ENCODE measurements at regions not wholly inside any gene's neighbourhood (a gene's known extent, or its start where the extent isn't known, plus 50 kb on each side); places are given as distances from the start of the nearest gene placed in this dataset.

GRCh38 chr14:58815161-58815701 is 177.5 kb downstream of the DACT1 start:
- no peak for TF ChIP-seq CTCF (IDR thresholded peaks at IDR 0.05)

GRCh38 chr14:58815794-58816193 is 178.0 kb downstream of the DACT1 start:
- H3K27me3 Mint-ChIP-seq (ENCODE audit: low read depth in 3 of 3): no peaks in the 10 kb centered on the region
- H3K27me3 ChIP-seq (ENCODE audit: control insufficient read depth in 2 of 2, insufficient read depth in 2 of 2, low read length in 2 of 2): no peaks in the 10 kb centered on the region
- H3K9ac ChIP-seq (ENCODE audit: insufficient read depth, low read length, poor library complexity, severe bottlenecking): no peak overlapping the region
- intact Hi-C loops (cut with micrococcal nuclease): no loop called here
- H3K36me3 Mint-ChIP-seq: no peaks in the 10 kb centered on the region
- no peak for TF ChIP-seq CTCF (IDR thresholded peaks at IDR 0.05)
- WGBS (ENCODE audit: insufficient coverage): no CpG with 5 or more reads among the region's 5 CpGs
- H2AFZ ChIP-seq (ENCODE audit: insufficient read depth, low read depth, low read length, poor library complexity, severe bottlenecking): no peak overlapping the region
- H3K79me2 ChIP-seq (ENCODE audit: insufficient read depth, low read length): no peaks in the 10 kb centered on the region
- no peaks in the 10 kb centered on the region for H3K36me3 ChIP-seq (replicated peaks in 1 of 2; ENCODE audit: control insufficient read depth in 1 of 2, insufficient read depth in 2 of 2, low read length in 2 of 2)
- no peak overlapping the region for H3K27ac ChIP-seq (ENCODE audit: low read depth in 1 of 2, low read length in 2 of 2)
- H3K4me3 ChIP-seq (replicated peaks in 1 of 3; ENCODE audit: low read depth in 2 of 3, low read length in 3 of 3): no peak overlapping the region
- H3K4me3 Mint-ChIP-seq: no peak overlapping the region
- H3K4me2 ChIP-seq (replicated peaks; ENCODE audit: extremely low read depth, low read length, poor library complexity, severe bottlenecking): no peak overlapping the region
- H4K20me1 ChIP-seq (ENCODE audit: insufficient read depth, low read length): no peaks in the 10 kb centered on the region
- H3K27ac Mint-ChIP-seq: no peak overlapping the region
- H3K9me3 ChIP-seq (replicated peaks in 1 of 2; ENCODE audit: control insufficient read depth in 1 of 2, insufficient read depth in 1 of 2, low read length in 2 of 2): no peaks in the 10 kb centered on the region
- no peak for DNase-seq
- H3K4me1 ChIP-seq (ENCODE audit: control insufficient read depth in 1 of 2, insufficient read depth in 2 of 2, low read length in 2 of 2): no peaks in the 10 kb centered on the region
- peaks cover 0 to 2% (median 0%) of the 10 kb centered on the region in 7 donors for H3K9me3 Mint-ChIP-seq
- peaks cover 6% of the 10 kb centered on the region for H3K4me1 Mint-ChIP-seq

More at GRCh38 chr14:58815161-58815701, 177.5 kb downstream of the DACT1 start:
- Histone ChIP-seq H3K9ac (ENCODE audit: insufficient read depth, low read length, poor library complexity, severe bottlenecking) (no peak overlapping the region), H3K79me2 (ENCODE audit: insufficient read depth, low read length) (no peaks in the 10 kb centered on the region), H3K36me3 (replicated peaks in 1 of 2; ENCODE audit: control insufficient read depth in 1 of 2, insufficient read depth in 2 of 2, low read length in 2 of 2) (no peaks in the 10 kb centered on the region), H3K4me2 (replicated peaks; ENCODE audit: extremely low read depth, low read length, poor library complexity, severe bottlenecking) (no peak overlapping the region), H3K4me3 (replicated peaks in 1 of 3; ENCODE audit: low read depth in 2 of 3, low read length in 3 of 3) (no peak overlapping the region), H3K4me1 (ENCODE audit: control insufficient read depth in 1 of 2, insufficient read depth in 2 of 2, low read length in 2 of 2) (no peaks in the 10 kb centered on the region), H3K27ac (ENCODE audit: low read depth in 1 of 2, low read length in 2 of 2) (no peak overlapping the region), H3K9me3 (replicated peaks in 1 of 2; ENCODE audit: control insufficient read depth in 1 of 2, insufficient read depth in 1 of 2, low read length in 2 of 2) (no peaks in the 10 kb centered on the region), H2AFZ (ENCODE audit: insufficient read depth, low read depth, low read length, poor library complexity, severe bottlenecking) (no peak overlapping the region), H3K27me3 (ENCODE audit: control insufficient read depth in 2 of 2, insufficient read depth in 2 of 2, low read length in 2 of 2) (no peaks in the 10 kb centered on the region), H4K20me1 (ENCODE audit: insufficient read depth, low read length) (no peaks in the 10 kb centered on the region)
- no peak for DNase-seq
- Mint-ChIP-seq H3K27me3 (ENCODE audit: low read depth in 3 of 3) (no peaks in the 10 kb centered on the region), H3K36me3 (no peaks in the 10 kb centered on the region), H3K4me3 (no peak overlapping the region), H3K4me1 (peaks cover 6% of the 10 kb centered on the region), H3K9me3 (peaks cover 0 to 2% (median 0%) of the 10 kb centered on the region in 7 donors), H3K27ac (no peak overlapping the region)
- intact Hi-C loops (cut with micrococcal nuclease): no loop called here
- WGBS (ENCODE audit: insufficient coverage): 100% methylated on average over 2 of the region's 2 CpGs

Measured in CD14-positive monocyte (primary cell).